SJCRH30 (cell line): ENCODE measurements at regions not wholly inside any gene's neighbourhood (a gene's known extent, or its start where the extent isn't known, plus 50 kb on each side); places are given as distances from the start of the nearest gene placed in this dataset.

Experiments used
- DNase-seq, 2 experiments: peaks; one replicate each; pipeline ENCODE4 v3.0.0-alpha.2; 2015 to 2020
- H3K27ac ChIP-seq: fragments of 250-450 bp; sonication (Bioruptor Pico); 2 replicates; pipeline ENCODE4 v1.5.1; 2020; ENCODE audit warnings: mild to moderate bottlenecking, moderate library complexity
- H3K27me3 ChIP-seq: fragments of 250-450 bp; sonication (Bioruptor Pico); 2 replicates; pipeline ENCODE4 v1.5.1; 2020; ENCODE audit warnings: mild to moderate bottlenecking, moderate library complexity
- H3K36me3 ChIP-seq: fragments of 250-450 bp; sonication (Bioruptor Pico); 2 replicates; pipeline ENCODE4 v1.5.1; 2020; ENCODE audit warnings: mild to moderate bottlenecking, moderate library complexity
- H3K4me1 ChIP-seq: fragments of 250-450 bp; sonication (Bioruptor Pico); 2 replicates; pipeline ENCODE4 v1.5.1; 2020; ENCODE audit warnings: mild to moderate bottlenecking, moderate library complexity
- H3K4me3 ChIP-seq: fragments of 250-450 bp; sonication (Bioruptor Pico); 2 replicates; pipeline ENCODE4 v1.5.1; 2020; ENCODE audit warnings: mild to moderate bottlenecking, moderate library complexity
- H3K9me3 ChIP-seq: fragments of 250-450 bp; sonication (Bioruptor Pico); replicated peaks from 2 replicates; pipeline ENCODE4 v1.5.1; 2020; ENCODE audit warnings: mild to moderate bottlenecking, moderate library complexity

GRCh38 chr6:108763931-108764579 is 84.2 kb upstream of the ARMC2 start:
- peaks cover 12% of the 10 kb centered on the region; the same call in 1 of the 2 replicates for H3K4me1 ChIP-seq
- no peak for DNase-seq
- H3K4me3 ChIP-seq, result no peak overlapping the region
- no peak overlapping the region for H3K27ac ChIP-seq
- no peaks in the 10 kb centered on the region for H3K36me3 ChIP-seq
- H3K27me3 ChIP-seq, result no peaks in the 10 kb centered on the region
- H3K9me3 ChIP-seq, result no peaks in the 10 kb centered on the region

- Histone ChIP-seq H3K4me1 (peaks cover 12% of the 10 kb centered on the region; the same call in 1 of the 2 replicates), H3K36me3 (no peaks in the 10 kb centered on the region), H3K9me3 (no peaks in the 10 kb centered on the region), H3K4me3 (no peak overlapping the region), H3K27me3 (no peaks in the 10 kb centered on the region), H3K27ac (no peak overlapping the region)
- no peak for DNase-seq
These were observed 83.7 kb upstream of the ARMC2 start for GRCh38 chr6:108764580-108764950.

- Histone ChIP-seq H3K27me3 (no peaks in the 10 kb centered on the region), H3K4me1 (peaks cover 7% of the 10 kb centered on the region; the same call in 1 of the 2 replicates), H3K27ac (no peak overlapping the region), H3K9me3 (no peaks in the 10 kb centered on the region), H3K4me3 (no peak overlapping the region), H3K36me3 (no peaks in the 10 kb centered on the region)
- no peak for DNase-seq
These were observed 82.7 kb upstream of the ARMC2 start for GRCh38 chr6:108765495-108765894.

GRCh38 chr6:108766419-108766818 is 81.8 kb upstream of the ARMC2 start:
- no peaks in the 10 kb centered on the region for H3K27me3 ChIP-seq
- H3K36me3 ChIP-seq, result no peaks in the 10 kb centered on the region
- no peak overlapping the region for H3K4me3 ChIP-seq
- H3K4me1 ChIP-seq, result no peaks in the 10 kb centered on the region
- no peak overlapping the region for H3K27ac ChIP-seq
- no peaks in the 10 kb centered on the region for H3K9me3 ChIP-seq
- DNase-seq, result no peak

- H3K27me3 ChIP-seq, result no peaks in the 10 kb centered on the region
- no peak for DNase-seq
- no peak overlapping the region for H3K4me3 ChIP-seq
- no peaks in the 10 kb centered on the region for H3K36me3 ChIP-seq
- H3K9me3 ChIP-seq, result no peaks in the 10 kb centered on the region
- H3K4me1 ChIP-seq, result no peaks in the 10 kb centered on the region
- no peak overlapping the region for H3K27ac ChIP-seq
These were observed 81.3 kb upstream of the ARMC2 start for GRCh38 chr6:108766886-108767285.

GRCh38 chr6:108767418-108768165 is 80.6 kb upstream of the ARMC2 start:
- no peaks in the 10 kb centered on the region for H3K4me1 ChIP-seq
- H3K4me3 ChIP-seq, result no peak overlapping the region
- no peaks in the 10 kb centered on the region for H3K27me3 ChIP-seq
- no peak for DNase-seq
- H3K9me3 ChIP-seq, result no peaks in the 10 kb centered on the region
- no peaks in the 10 kb centered on the region for H3K36me3 ChIP-seq
- H3K27ac ChIP-seq, result no peak overlapping the region

- Histone ChIP-seq H3K9me3 (no peaks in the 10 kb centered on the region), H3K27ac (no peak overlapping the region), H3K4me1 (no peaks in the 10 kb centered on the region), H3K4me3 (no peak overlapping the region), H3K27me3 (no peaks in the 10 kb centered on the region), H3K36me3 (no peaks in the 10 kb centered on the region)
- no peak for DNase-seq
These were observed 80.1 kb upstream of the ARMC2 start for GRCh38 chr6:108768166-108768555.

- H3K4me1 ChIP-seq, result no peaks in the 10 kb centered on the region
- no peaks in the 10 kb centered on the region for H3K27me3 ChIP-seq
- no peaks in the 10 kb centered on the region for H3K36me3 ChIP-seq
- H3K27ac ChIP-seq, result no peak overlapping the region
- no peaks in the 10 kb centered on the region for H3K9me3 ChIP-seq
- H3K4me3 ChIP-seq, result no peak overlapping the region
- no peak for DNase-seq
These were observed 79.3 kb upstream of the ARMC2 start for GRCh38 chr6:108768792-108769524.

- H3K4me1 ChIP-seq, result no peaks in the 10 kb centered on the region
- no peak for DNase-seq
- H3K27ac ChIP-seq, result no peak overlapping the region
- H3K27me3 ChIP-seq, result no peaks in the 10 kb centered on the region
- no peaks in the 10 kb centered on the region for H3K9me3 ChIP-seq
- H3K4me3 ChIP-seq, result no peak overlapping the region
- H3K36me3 ChIP-seq, result no peaks in the 10 kb centered on the region
These were observed 76.8 kb upstream of the ARMC2 start for GRCh38 chr6:108771421-108771820.

- no peak overlapping the region for H3K4me3 ChIP-seq
- no peak overlapping the region for H3K27ac ChIP-seq
- no peaks in the 10 kb centered on the region for H3K27me3 ChIP-seq
- H3K4me1 ChIP-seq, result no peaks in the 10 kb centered on the region
- no peaks in the 10 kb centered on the region for H3K9me3 ChIP-seq
- H3K36me3 ChIP-seq, result no peaks in the 10 kb centered on the region
- no peak for DNase-seq
These were observed 73.7 kb upstream of the ARMC2 start for GRCh38 chr6:108774555-108774954.

GRCh38 chr6:108777536-108777935 is 70.7 kb upstream of the ARMC2 start:
- no peak for DNase-seq
- H3K9me3 ChIP-seq, result no peaks in the 10 kb centered on the region
- H3K4me1 ChIP-seq, result peaks cover under 1% of the 10 kb centered on the region; the same call in 1 of the 2 replicates
- no peaks in the 10 kb centered on the region for H3K36me3 ChIP-seq
- no peak overlapping the region for H3K4me3 ChIP-seq
- H3K27ac ChIP-seq, result no peak overlapping the region
- H3K27me3 ChIP-seq, result no peaks in the 10 kb centered on the region

- no peak overlapping the region for H3K4me3 ChIP-seq
- no peaks in the 10 kb centered on the region for H3K9me3 ChIP-seq
- H3K27ac ChIP-seq, result no peak overlapping the region
- DNase-seq, result peak in 1 of 2 experiments; percentile 25
- H3K36me3 ChIP-seq, result no peaks in the 10 kb centered on the region
- H3K4me1 ChIP-seq, result peaks cover 3% of the 10 kb centered on the region; the same call in 1 of the 2 replicates
- no peaks in the 10 kb centered on the region for H3K27me3 ChIP-seq
These were observed 69.6 kb upstream of the ARMC2 start for GRCh38 chr6:108778421-108779186.

GRCh38 chr6:108779536-108780275 is 68.5 kb upstream of the ARMC2 start:
- Histone ChIP-seq H3K9me3 (no peaks in the 10 kb centered on the region), H3K27me3 (no peaks in the 10 kb centered on the region), H3K4me3 (no peak overlapping the region), H3K36me3 (no peaks in the 10 kb centered on the region), H3K4me1 (peaks cover 3% of the 10 kb centered on the region; the same call in 1 of the 2 replicates), H3K27ac (no peak overlapping the region)
- no peak for DNase-seq

GRCh38 chr6:108780784-108781183 is 67.4 kb upstream of the ARMC2 start:
- Histone ChIP-seq H3K9me3 (no peaks in the 10 kb centered on the region), H3K4me3 (no peak overlapping the region), H3K27me3 (no peaks in the 10 kb centered on the region), H3K36me3 (no peaks in the 10 kb centered on the region), H3K4me1 (peaks cover 3% of the 10 kb centered on the region; the same call in 1 of the 2 replicates), H3K27ac (no peak overlapping the region)
- DNase-seq, result no peak
